Karpas-422 (cell line): ENCODE measurements at regions not wholly inside any gene's neighbourhood (a gene's known extent, or its start where the extent isn't known, plus 50 kb on each side); places are given as distances from the start of the nearest gene placed in this dataset.

Experiments used
- DNase-seq: peaks from one replicate; pipeline ENCODE4 v3.0.0-alpha.2; 2015
- H2AFZ ChIP-seq: fragments of 200-600 bp; sonication (generic); 2 replicates; pipeline ENCODE4 v1.6.1; 2014; ENCODE audit warnings: antibody characterized with exemption, low read length, mixed read lengths
- H3K27ac ChIP-seq: fragments of 200-600 bp; sonication (generic); 2 replicates; pipeline ENCODE4 v1.5.1; 2014; ENCODE audit warnings: mild to moderate bottlenecking, low read length, moderate library complexity
- H3K27me3 ChIP-seq: fragments of 200-600 bp; sonication (generic); 2 replicates; pipeline ENCODE4 v1.6.1; 2014; ENCODE audit warnings: low read length, mixed read lengths
- H3K36me3 ChIP-seq: fragments of 200-600 bp; sonication (generic); 2 replicates; pipeline ENCODE4 v1.6.1; 2014; ENCODE audit warnings: low read length, mixed read lengths; ENCODE audit not compliant: insufficient read depth
- H3K4me1 ChIP-seq: fragments of 200-600 bp; sonication (generic); 2 replicates; pipeline ENCODE4 v1.6.1; 2014; ENCODE audit warnings: mild to moderate bottlenecking, low read length, mixed read lengths
- H3K4me2 ChIP-seq: fragments of 200-600 bp; sonication (generic); 2 replicates; pipeline ENCODE4 v1.6.1; 2014; ENCODE audit warnings: low read length, low read depth, mild to moderate bottlenecking; ENCODE audit not compliant: poor library complexity, severe bottlenecking
- H3K4me3 ChIP-seq: fragments of 200-600 bp; sonication (generic); 2 replicates; pipeline ENCODE4 v1.5.1; 2014; ENCODE audit warnings: mild to moderate bottlenecking, antibody characterized with exemption, low read length, mixed read lengths
- H3K79me2 ChIP-seq: fragments of 200-600 bp; sonication (generic); 2 replicates; pipeline ENCODE4 v1.6.1; 2014; ENCODE audit warnings: mild to moderate bottlenecking, low read length, mixed read lengths
- H3K9ac ChIP-seq: fragments of 200-600 bp; sonication (generic); 2 replicates; pipeline ENCODE4 v1.6.0; 2014; ENCODE audit warnings: low read length
- H3K9me2 ChIP-seq: fragments of 200-600 bp; sonication (generic), shearing (Covaris generic); replicated peaks from 2 replicates; pipeline ENCODE4 v1.6.0; 2014; ENCODE audit warnings: mild to moderate bottlenecking, low read length, moderate library complexity; ENCODE audit not compliant: insufficient read depth
- H3K9me3 ChIP-seq: fragments of 300-700, 200-600 bp; sonication (generic); 2 replicates; pipeline ENCODE4 v1.6.1; 2014; ENCODE audit warnings: low read length, mixed read lengths
- H4K20me1 ChIP-seq: fragments of 200-600 bp; sonication (generic); 2 replicates; pipeline ENCODE4 v1.6.1; 2014; ENCODE audit warnings: mild to moderate bottlenecking, antibody characterized with exemption, low read length, low read depth; ENCODE audit not compliant: insufficient read depth

- H4K20me1 ChIP-seq = no peaks in the 10 kb centered on the region
- H3K4me1 ChIP-seq = no peaks in the 10 kb centered on the region
- no peak overlapping the region for H2AFZ ChIP-seq
- no peak for DNase-seq
- H3K27me3 ChIP-seq = no peaks in the 10 kb centered on the region
- no peak overlapping the region for H3K9ac ChIP-seq
- no peak overlapping the region for H3K27ac ChIP-seq
- no peaks in the 10 kb centered on the region for H3K9me2 ChIP-seq
- no peaks in the 10 kb centered on the region for H3K36me3 ChIP-seq
- no peak overlapping the region for H3K4me3 ChIP-seq
- H3K4me2 ChIP-seq = no peak overlapping the region
- no peaks in the 10 kb centered on the region for H3K9me3 ChIP-seq
- H3K79me2 ChIP-seq = no peaks in the 10 kb centered on the region
Observed at GRCh38 chr1:56382929-56383328, 196.4 kb downstream of the PLPP3 start.

GRCh38 chr1:56380531-56380930 lies 198.8 kb downstream of the PLPP3 start:
- Histone ChIP-seq H3K9ac (no peak overlapping the region), H2AFZ (no peak overlapping the region), H4K20me1 (no peaks in the 10 kb centered on the region), H3K9me3 (no peaks in the 10 kb centered on the region), H3K4me1 (no peaks in the 10 kb centered on the region), H3K36me3 (no peaks in the 10 kb centered on the region), H3K27ac (no peak overlapping the region), H3K9me2 (no peaks in the 10 kb centered on the region), H3K27me3 (no peaks in the 10 kb centered on the region), H3K79me2 (no peaks in the 10 kb centered on the region), H3K4me3 (no peak overlapping the region), H3K4me2 (no peak overlapping the region)
- no peak for DNase-seq

- Histone ChIP-seq H3K4me1 (no peaks in the 10 kb centered on the region), H3K4me3 (no peak overlapping the region), H3K9me3 (no peaks in the 10 kb centered on the region), H3K9ac (no peak overlapping the region), H3K27ac (no peak overlapping the region), H4K20me1 (no peaks in the 10 kb centered on the region), H2AFZ (no peak overlapping the region), H3K36me3 (no peaks in the 10 kb centered on the region), H3K4me2 (no peak overlapping the region), H3K9me2 (no peaks in the 10 kb centered on the region), H3K79me2 (no peaks in the 10 kb centered on the region), H3K27me3 (no peaks in the 10 kb centered on the region)
- DNase-seq = no peak
Observed at GRCh38 chr1:56378341-56379070, 200.9 kb downstream of the PLPP3 start.

- Histone ChIP-seq H3K4me1 (no peaks in the 10 kb centered on the region), H3K27ac (no peak overlapping the region), H3K9ac (no peak overlapping the region), H3K79me2 (no peaks in the 10 kb centered on the region), H3K36me3 (no peaks in the 10 kb centered on the region), H3K9me3 (no peaks in the 10 kb centered on the region), H3K27me3 (no peaks in the 10 kb centered on the region), H3K4me3 (no peak overlapping the region), H3K9me2 (no peaks in the 10 kb centered on the region), H3K4me2 (no peak overlapping the region), H2AFZ (no peak overlapping the region), H4K20me1 (no peaks in the 10 kb centered on the region)
- DNase-seq = no peak
Observed at GRCh38 chr1:56377431-56377830, 201.9 kb downstream of the PLPP3 start.

- no peaks in the 10 kb centered on the region for H3K36me3 ChIP-seq
- H3K4me3 ChIP-seq = no peak overlapping the region
- H2AFZ ChIP-seq = no peak overlapping the region
- H3K27ac ChIP-seq = no peak overlapping the region
- H4K20me1 ChIP-seq = no peaks in the 10 kb centered on the region
- no peaks in the 10 kb centered on the region for H3K27me3 ChIP-seq
- H3K9me3 ChIP-seq = no peaks in the 10 kb centered on the region
- H3K79me2 ChIP-seq = no peaks in the 10 kb centered on the region
- DNase-seq = no peak
- no peaks in the 10 kb centered on the region for H3K9me2 ChIP-seq
- no peak overlapping the region for H3K9ac ChIP-seq
- H3K4me2 ChIP-seq = no peak overlapping the region
- H3K4me1 ChIP-seq = no peaks in the 10 kb centered on the region
Observed at GRCh38 chr1:56376188-56376984, 203.0 kb downstream of the PLPP3 start.

GRCh38 chr1:56375326-56375804 lies 204.0 kb downstream of the PLPP3 start:
- no peaks in the 10 kb centered on the region for H3K9me3 ChIP-seq
- H3K9ac ChIP-seq = no peak overlapping the region
- H3K36me3 ChIP-seq = no peaks in the 10 kb centered on the region
- no peaks in the 10 kb centered on the region for H3K79me2 ChIP-seq
- no peaks in the 10 kb centered on the region for H4K20me1 ChIP-seq
- no peaks in the 10 kb centered on the region for H3K4me1 ChIP-seq
- no peak overlapping the region for H3K4me2 ChIP-seq
- no peak overlapping the region for H3K27ac ChIP-seq
- H3K9me2 ChIP-seq = no peaks in the 10 kb centered on the region
- H3K4me3 ChIP-seq = no peak overlapping the region
- DNase-seq = no peak
- no peak overlapping the region for H2AFZ ChIP-seq
- H3K27me3 ChIP-seq = no peaks in the 10 kb centered on the region

GRCh38 chr1:56374026-56374974 lies 205.1 kb downstream of the PLPP3 start:
- Histone ChIP-seq H2AFZ (no peak overlapping the region), H3K4me2 (no peak overlapping the region), H3K79me2 (no peaks in the 10 kb centered on the region), H3K9ac (no peak overlapping the region), H3K27me3 (no peaks in the 10 kb centered on the region), H3K36me3 (no peaks in the 10 kb centered on the region), H4K20me1 (no peaks in the 10 kb centered on the region), H3K4me1 (no peaks in the 10 kb centered on the region), H3K4me3 (no peak overlapping the region), H3K27ac (no peak overlapping the region), H3K9me3 (no peaks in the 10 kb centered on the region), H3K9me2 (no peaks in the 10 kb centered on the region)
- DNase-seq = no peak

GRCh38 chr1:56370513-56370912 lies 208.8 kb downstream of the PLPP3 start:
- Histone ChIP-seq H3K9me3 (no peaks in the 10 kb centered on the region), H3K4me1 (no peaks in the 10 kb centered on the region), H3K79me2 (no peaks in the 10 kb centered on the region), H3K27ac (no peak overlapping the region), H3K9ac (no peak overlapping the region), H3K9me2 (no peaks in the 10 kb centered on the region), H3K4me3 (no peak overlapping the region), H3K27me3 (no peaks in the 10 kb centered on the region), H2AFZ (no peak overlapping the region), H3K4me2 (no peak overlapping the region), H4K20me1 (no peaks in the 10 kb centered on the region), H3K36me3 (no peaks in the 10 kb centered on the region)
- DNase-seq = no peak
